Peyer's patch (tissue), 4 donors: ENCODE measurements at regions not wholly inside any gene's neighbourhood (a gene's known extent, or its start where the extent isn't known, plus 50 kb on each side); places are given as distances from the start of the nearest gene placed in this dataset.

Experiments
- DNase-seq, 3 donors: peaks; one replicate each; pipeline ENCODE4 v3.0.0-alpha.2; 2017 to 2019
- H3K27ac ChIP-seq, 4 donors: fragments of 200-600 bp; sonication (generic); one replicate each; pipeline ENCODE4 v1.5.1; 2016 to 2019
- H3K27me3 ChIP-seq, 2 donors: fragments of 200-600 bp; sonication (generic); one replicate each; pipeline ENCODE4 v1.5.1; 2019
- H3K36me3 ChIP-seq, 3 donors: fragments of 200-600 bp; sonication (generic); one replicate each; pipeline ENCODE4 v1.5.1; 2016 to 2019
- H3K4me1 ChIP-seq, 4 donors: fragments of 200-600 bp; sonication (generic); one replicate each; pipeline ENCODE4 v1.5.1; 2016 to 2019
- H3K4me3 ChIP-seq, 4 donors: fragments of 200-600 bp; sonication (generic); 1 replicate in 3 of 4; 2 replicates in 1 of 4; pipeline ENCODE4 v1.5.1; 2016 to 2019; ENCODE audit warnings: mild to moderate bottlenecking in 1 of 4
- H3K9me3 ChIP-seq, 4 donors: fragments of 200-600 bp; sonication (generic); one replicate each; pipeline ENCODE4 v1.5.1; 2016 to 2019; ENCODE audit warnings: mild to moderate bottlenecking in 1 of 4
- POLR2A ChIP-seq, 2 donors: fragments of 450-650 bp; IDR thresholded peaks; one replicate each; pipeline ENCODE4 v1.5.1; 2017; ENCODE audit warnings: antibody characterized with exemption in 2 of 2, mild to moderate bottlenecking in 2 of 2, moderate library complexity in 2 of 2
- TF ChIP-seq, protein P1 (sequence below), 6 experiments: fragments of 450-650 bp in 4 of 6; fragments of 200-600 bp in 2 of 6; sonication (generic) in 1 of 6; IDR thresholded peaks; one replicate each; pipeline ENCODE4 v1.5.1; 2017 to 2019; ENCODE audit warnings: antibody characterized with exemption in 6 of 6, mild to moderate bottlenecking in 3 of 6, moderate library complexity in 1 of 6

DNA sequence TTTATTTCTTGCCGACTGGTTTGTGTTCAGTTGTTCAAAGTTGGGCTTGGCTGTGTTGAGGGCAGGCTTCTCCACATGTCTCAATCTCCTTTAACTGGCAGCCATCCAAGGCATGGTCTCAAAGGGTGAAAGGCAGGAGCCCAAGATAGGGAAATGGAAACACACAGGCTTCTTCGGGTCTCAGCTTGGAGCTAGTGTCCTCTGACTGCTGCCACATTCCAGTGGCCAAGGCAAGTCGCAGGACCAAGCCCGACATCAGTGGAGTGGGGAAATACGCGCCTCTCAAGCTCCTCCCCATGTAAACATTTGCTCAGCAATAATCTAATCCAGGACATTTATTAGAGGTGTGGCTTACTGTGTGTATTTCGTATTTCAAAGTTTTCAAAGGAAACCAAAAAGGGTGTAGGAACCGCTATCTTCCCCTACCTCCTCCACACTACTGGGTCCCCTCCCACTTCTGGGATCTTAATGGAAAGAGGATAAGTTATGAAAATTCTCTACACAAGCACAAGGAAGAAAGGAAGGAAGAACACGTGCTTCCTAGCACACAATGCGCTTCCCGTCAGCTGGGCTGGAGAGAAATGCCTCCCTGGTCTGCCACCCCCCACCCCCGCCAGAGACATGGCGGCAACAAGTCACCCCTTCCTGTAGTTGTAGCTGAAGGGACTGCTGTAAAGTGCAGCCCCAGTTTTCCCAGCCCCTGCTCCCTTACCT, 181.7 kb downstream of the FAM43A start:
- no peaks in the 10 kb centered on the region for H3K27me3 ChIP-seq
- peak in 2 of 3 donors; percentile 61 to 68 for DNase-seq
- TF ChIP-seq, protein P1, sequence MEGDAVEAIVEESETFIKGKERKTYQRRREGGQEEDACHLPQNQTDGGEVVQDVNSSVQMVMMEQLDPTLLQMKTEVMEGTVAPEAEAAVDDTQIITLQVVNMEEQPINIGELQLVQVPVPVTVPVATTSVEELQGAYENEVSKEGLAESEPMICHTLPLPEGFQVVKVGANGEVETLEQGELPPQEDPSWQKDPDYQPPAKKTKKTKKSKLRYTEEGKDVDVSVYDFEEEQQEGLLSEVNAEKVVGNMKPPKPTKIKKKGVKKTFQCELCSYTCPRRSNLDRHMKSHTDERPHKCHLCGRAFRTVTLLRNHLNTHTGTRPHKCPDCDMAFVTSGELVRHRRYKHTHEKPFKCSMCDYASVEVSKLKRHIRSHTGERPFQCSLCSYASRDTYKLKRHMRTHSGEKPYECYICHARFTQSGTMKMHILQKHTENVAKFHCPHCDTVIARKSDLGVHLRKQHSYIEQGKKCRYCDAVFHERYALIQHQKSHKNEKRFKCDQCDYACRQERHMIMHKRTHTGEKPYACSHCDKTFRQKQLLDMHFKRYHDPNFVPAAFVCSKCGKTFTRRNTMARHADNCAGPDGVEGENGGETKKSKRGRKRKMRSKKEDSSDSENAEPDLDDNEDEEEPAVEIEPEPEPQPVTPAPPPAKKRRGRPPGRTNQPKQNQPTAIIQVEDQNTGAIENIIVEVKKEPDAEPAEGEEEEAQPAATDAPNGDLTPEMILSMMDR (IDR thresholded peaks at IDR 0.05): no peak
- TF ChIP-seq POLR2A (IDR thresholded peaks at IDR 0.05): no peak
- H3K27ac ChIP-seq: peak overlapping the region in 2 of 4 donors; percentile 24 to 54
- no peak overlapping the region for H3K4me3 ChIP-seq
- peaks cover 0 to 32% (median 8%) of the 10 kb centered on the region in 4 donors for H3K4me1 ChIP-seq
- H3K9me3 ChIP-seq: no peaks in the 10 kb centered on the region
- H3K36me3 ChIP-seq: no peaks in the 10 kb centered on the region

- TF ChIP-seq, protein P1 (IDR thresholded peaks at IDR 0.05): no peak
- TF ChIP-seq POLR2A (IDR thresholded peaks at IDR 0.05): no peak
- no peaks in the 10 kb centered on the region for H3K9me3 ChIP-seq
- no peaks in the 10 kb centered on the region for H3K36me3 ChIP-seq
- H3K4me1 ChIP-seq: peaks cover 0 to 42% (median 10%) of the 10 kb centered on the region in 4 donors
- no peak overlapping the region for H3K4me3 ChIP-seq
- H3K27me3 ChIP-seq: no peaks in the 10 kb centered on the region
- DNase-seq: no peak
- no peak overlapping the region for H3K27ac ChIP-seq
Measured at GRCh38 chr3:194868831-194869230, 183.1 kb downstream of the FAM43A start.

DNA sequence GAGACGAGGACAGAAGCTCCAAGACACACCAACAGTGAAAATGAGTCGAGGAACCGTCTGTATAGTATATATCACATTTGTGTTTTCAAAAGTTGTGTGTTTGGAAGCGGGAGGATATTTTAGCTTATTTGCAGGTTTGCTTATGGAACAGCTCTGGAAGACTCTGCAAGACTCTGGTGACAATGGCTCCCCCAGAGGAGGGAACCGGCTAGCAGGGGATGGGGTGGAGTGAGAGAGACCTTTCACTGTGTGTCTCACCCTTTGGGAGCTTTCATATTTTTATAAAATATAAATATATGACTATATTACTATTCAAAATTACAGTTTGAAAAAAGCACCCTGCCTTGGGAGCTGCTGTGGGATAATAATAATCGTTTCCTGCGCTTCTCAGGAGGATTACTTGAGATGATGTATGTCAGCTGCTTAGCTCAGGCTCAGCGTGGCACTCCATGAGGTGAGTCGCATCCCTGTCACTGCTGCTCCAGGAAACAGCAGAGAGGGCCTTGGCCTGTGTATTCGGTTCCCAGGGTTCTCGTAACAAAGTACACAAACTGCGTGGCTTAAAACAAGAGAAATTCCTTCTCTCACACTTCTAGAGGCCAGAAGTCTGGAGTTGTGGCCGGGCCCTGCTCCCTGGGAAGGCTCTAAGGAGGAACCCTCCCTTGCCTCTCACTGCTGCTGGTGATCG, 183.9 kb downstream of the FAM43A start:
- Histone ChIP-seq H3K36me3 (no peaks in the 10 kb centered on the region), H3K9me3 (no peaks in the 10 kb centered on the region), H3K4me1 (peaks cover 0 to 42% (median 10%) of the 10 kb centered on the region in 4 donors), H3K27ac (peak overlapping the region in 2 of 4 donors; percentile 51 to 91), H3K4me3 (no peak overlapping the region), H3K27me3 (no peaks in the 10 kb centered on the region)
- TF ChIP-seq POLR2A (IDR thresholded peaks at IDR 0.05): no peak
- DNase-seq: peak in 1 of 3 donors; percentile 57

- Histone ChIP-seq H3K27me3 (no peaks in the 10 kb centered on the region), H3K4me1 (peaks cover 0 to 42% (median 10%) of the 10 kb centered on the region in 4 donors), H3K4me3 (no peak overlapping the region), H3K36me3 (no peaks in the 10 kb centered on the region), H3K9me3 (no peaks in the 10 kb centered on the region), H3K27ac (peak overlapping the region in 3 of 4 donors; percentile 69 to 91 (median 82))
- TF ChIP-seq, protein P1 (IDR thresholded peaks at IDR 0.05): no peak
- no peak for TF ChIP-seq POLR2A (IDR thresholded peaks at IDR 0.05)
- peak in 1 of 3 donors; percentile 76 for DNase-seq
Measured at GRCh38 chr3:194870394-194871110, 184.9 kb downstream of the FAM43A start.

- peak overlapping the region in 3 of 4 donors; percentile 69 to 91 (median 82) for H3K27ac ChIP-seq
- no peaks in the 10 kb centered on the region for H3K36me3 ChIP-seq
- DNase-seq: peak; percentile 35 to 91 (median 90)
- H3K27me3 ChIP-seq: no peaks in the 10 kb centered on the region
- peak; percentile 52 to 56 for TF ChIP-seq POLR2A (IDR thresholded peaks at IDR 0.05)
- TF ChIP-seq, protein P1 (IDR thresholded peaks at IDR 0.05): peak in 3 of 6 experiments; percentile 2 to 24 (median 10)
- H3K9me3 ChIP-seq: no peaks in the 10 kb centered on the region
- peaks cover 0 to 42% (median 10%) of the 10 kb centered on the region in 4 donors for H3K4me1 ChIP-seq
- peak overlapping the region in 1 of 4 donors; percentile 22 for H3K4me3 ChIP-seq
Measured at GRCh38 chr3:194871143-194871863, 185.6 kb downstream of the FAM43A start.
